ENCODE measurements at regions not wholly inside any gene's neighbourhood (a gene's known extent, or its start where the extent isn't known, plus 50 kb on each side); places are given as distances from the start of the nearest gene placed in this dataset.

DNA sequence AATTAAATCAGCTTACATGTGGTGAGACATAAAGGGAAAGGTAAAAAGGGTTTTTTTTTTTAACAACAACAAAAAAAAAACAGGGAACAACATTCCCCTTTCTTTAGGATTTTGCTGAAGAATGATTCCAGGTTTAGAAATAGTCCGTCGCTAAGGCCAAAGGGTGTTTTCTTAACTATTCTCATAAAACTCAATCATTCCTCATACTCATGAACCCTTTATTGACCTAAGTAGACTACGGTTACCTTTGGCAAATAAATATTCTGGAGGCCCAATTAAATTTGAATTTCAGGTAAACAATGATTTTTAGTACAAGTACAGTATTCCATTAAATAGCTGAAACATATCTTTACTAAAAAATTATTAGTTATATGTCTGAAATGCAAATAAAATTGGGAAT is 55.6 kb upstream of the CCNG1 start:
- in situ Hi-C loops (cut with MboI; ENCODE audit: low sequenced_read_pairs, unreplicated experiment), result no loop called here
- TF ChIP-seq, protein P1, sequence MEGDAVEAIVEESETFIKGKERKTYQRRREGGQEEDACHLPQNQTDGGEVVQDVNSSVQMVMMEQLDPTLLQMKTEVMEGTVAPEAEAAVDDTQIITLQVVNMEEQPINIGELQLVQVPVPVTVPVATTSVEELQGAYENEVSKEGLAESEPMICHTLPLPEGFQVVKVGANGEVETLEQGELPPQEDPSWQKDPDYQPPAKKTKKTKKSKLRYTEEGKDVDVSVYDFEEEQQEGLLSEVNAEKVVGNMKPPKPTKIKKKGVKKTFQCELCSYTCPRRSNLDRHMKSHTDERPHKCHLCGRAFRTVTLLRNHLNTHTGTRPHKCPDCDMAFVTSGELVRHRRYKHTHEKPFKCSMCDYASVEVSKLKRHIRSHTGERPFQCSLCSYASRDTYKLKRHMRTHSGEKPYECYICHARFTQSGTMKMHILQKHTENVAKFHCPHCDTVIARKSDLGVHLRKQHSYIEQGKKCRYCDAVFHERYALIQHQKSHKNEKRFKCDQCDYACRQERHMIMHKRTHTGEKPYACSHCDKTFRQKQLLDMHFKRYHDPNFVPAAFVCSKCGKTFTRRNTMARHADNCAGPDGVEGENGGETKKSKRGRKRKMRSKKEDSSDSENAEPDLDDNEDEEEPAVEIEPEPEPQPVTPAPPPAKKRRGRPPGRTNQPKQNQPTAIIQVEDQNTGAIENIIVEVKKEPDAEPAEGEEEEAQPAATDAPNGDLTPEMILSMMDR (IDR thresholded peaks at IDR 0.05; ENCODE audit: borderline replicate concordance, control extremely low read depth, extremely low read depth, insufficient read depth, missing control alignments), result no peak
- no peak for DNase-seq (ENCODE audit: low spot score)

DNA sequence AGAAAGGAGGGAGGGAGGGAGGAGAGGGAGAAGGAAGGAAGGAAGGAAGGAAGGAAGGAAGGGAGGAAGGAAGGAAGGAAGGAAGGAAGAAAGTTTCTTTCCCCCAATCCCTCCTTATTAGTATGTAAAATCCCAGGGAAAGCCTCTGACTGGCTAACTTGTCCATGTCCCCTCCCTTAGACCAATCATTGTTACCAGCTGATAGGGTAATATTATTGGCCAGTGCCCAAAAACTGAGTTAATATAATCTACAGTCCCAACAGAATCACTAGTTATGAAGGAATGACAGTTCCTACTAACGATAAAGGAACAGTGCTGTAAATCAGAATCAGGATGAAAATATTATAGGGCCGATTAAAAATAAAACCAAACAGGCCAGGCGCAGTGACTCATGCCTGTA is 53.6 kb upstream of the CCNG1 start:
- TF ChIP-seq, protein P1 (IDR thresholded peaks at IDR 0.05; ENCODE audit: borderline replicate concordance, control extremely low read depth, extremely low read depth, insufficient read depth, missing control alignments), result no peak
- in situ Hi-C loops (cut with MboI; ENCODE audit: low sequenced_read_pairs, unreplicated experiment), result no loop called here
- DNase-seq (ENCODE audit: low spot score), result no peak

DNA sequence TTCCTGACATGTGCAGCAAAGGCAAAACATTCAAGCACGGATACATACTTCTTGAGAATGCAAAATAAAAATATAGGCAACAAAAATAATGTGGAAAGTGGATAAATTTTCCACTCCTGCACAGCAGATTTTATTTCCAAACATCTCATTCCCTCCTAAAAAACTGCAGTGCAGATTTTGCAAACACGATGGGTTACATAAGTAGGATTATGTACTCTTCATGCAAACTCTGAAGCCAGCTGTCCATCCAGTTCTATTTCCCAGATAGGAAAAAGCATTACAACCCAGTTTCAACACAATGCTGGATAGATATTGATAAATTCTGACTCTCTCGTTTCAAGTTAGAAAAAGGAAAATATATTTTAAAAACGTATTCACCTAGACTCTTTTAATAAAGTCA is 52.7 kb upstream of the CCNG1 start:
- no peak for DNase-seq (ENCODE audit: low spot score)
- in situ Hi-C loops (cut with MboI; ENCODE audit: low sequenced_read_pairs, unreplicated experiment), result no loop called here
- TF ChIP-seq, protein P1 (IDR thresholded peaks at IDR 0.05; ENCODE audit: borderline replicate concordance, control extremely low read depth, extremely low read depth, insufficient read depth, missing control alignments), result no peak

DNA sequence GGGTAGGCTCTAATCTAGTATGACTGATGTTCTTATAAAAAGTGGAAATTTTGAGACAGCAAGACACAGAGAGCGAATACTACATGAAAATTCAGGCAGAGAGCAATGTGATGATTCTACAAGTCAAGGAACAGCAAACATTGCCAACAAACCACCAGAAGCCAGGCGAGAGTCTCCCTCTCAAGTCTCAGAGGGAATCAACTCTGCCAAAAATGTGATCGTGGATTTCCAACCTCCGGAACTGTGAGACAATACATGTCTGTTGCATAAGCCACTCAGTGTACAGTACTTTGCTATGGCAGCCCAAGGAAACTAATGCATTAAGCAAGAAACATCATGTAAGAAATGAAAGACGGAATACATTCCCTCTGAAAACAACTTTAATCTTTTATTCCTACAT is 52.1 kb upstream of the CCNG1 start:
- in situ Hi-C loops (cut with MboI; ENCODE audit: low sequenced_read_pairs, unreplicated experiment), result no loop called here
- TF ChIP-seq, protein P1 (IDR thresholded peaks at IDR 0.05; ENCODE audit: borderline replicate concordance, control extremely low read depth, extremely low read depth, insufficient read depth, missing control alignments), result no peak
- no peak for DNase-seq (ENCODE audit: low spot score)

DNA sequence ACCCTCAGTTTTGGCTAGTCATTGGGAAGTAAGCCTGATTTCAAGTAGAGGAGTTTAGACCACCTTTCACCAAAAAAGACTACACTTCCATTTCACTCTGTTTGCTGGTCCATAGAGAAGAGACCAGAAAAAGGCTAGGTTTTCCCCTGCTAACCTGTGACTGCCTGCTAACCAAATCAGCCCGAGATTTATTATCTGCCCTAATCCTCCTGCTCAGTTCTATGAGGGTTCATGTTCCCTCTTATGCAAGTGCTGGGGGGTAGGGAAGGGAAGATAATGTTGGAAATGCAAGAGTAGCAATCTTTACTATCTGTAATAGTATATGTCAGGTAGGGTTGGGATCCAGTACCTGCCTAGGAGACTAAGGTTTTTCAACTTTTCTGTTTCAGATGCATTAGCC is 51.6 kb upstream of the CCNG1 start:
- TF ChIP-seq, protein P1 (IDR thresholded peaks at IDR 0.05; ENCODE audit: borderline replicate concordance, control extremely low read depth, extremely low read depth, insufficient read depth, missing control alignments), result no peak
- in situ Hi-C loops (cut with MboI; ENCODE audit: low sequenced_read_pairs, unreplicated experiment), result no loop called here
- DNase-seq (ENCODE audit: low spot score), result no peak

DNA sequence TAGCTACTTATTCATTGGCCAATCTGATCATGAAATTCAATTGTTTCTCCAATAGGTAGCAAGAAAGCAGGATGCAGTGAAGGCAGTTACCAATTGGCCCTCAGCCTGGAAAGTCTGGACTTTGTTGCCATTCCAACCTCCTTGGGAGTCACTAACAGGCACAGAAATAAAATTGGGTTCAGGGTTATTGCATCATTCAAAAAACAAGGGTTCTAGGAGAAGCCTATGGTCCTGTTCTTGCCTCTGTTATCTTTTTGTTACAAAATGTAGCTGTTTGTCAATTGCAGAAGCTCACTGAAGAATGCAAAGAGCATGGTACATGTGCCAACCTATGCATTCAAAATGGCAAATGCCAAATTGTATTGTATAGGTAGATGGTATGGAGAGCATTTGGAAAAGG is 51.0 kb upstream of the CCNG1 start:
- TF ChIP-seq, protein P1 (IDR thresholded peaks at IDR 0.05; ENCODE audit: borderline replicate concordance, control extremely low read depth, extremely low read depth, insufficient read depth, missing control alignments), result no peak
- DNase-seq (ENCODE audit: low spot score), result no peak
- in situ Hi-C loops (cut with MboI; ENCODE audit: low sequenced_read_pairs, unreplicated experiment), result no loop called here
